ENCODE measurements at regions not wholly inside any gene's neighbourhood (a gene's known extent, or its start where the extent isn't known, plus 50 kb on each side); places are given as distances from the start of the nearest gene placed in this dataset.

DNA sequence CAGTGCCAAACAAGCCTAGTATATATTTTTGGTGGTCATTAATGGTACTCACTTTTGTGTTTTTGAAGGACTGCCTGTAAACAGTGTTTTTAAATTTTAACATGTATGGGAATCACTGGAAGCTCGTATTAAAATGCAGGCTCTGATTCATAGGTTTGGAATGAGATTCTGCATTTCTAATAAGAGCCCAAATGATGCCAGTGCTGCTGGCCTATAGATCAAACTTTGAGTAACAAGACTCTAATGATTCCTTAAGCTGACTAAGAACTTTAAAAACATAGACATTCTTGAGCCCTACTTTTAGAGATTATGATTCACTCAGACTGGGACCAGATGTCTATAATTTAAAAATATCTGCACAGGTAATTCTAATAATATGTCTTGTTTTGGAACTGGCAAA, 823.2 kb upstream of the LCORL start:
- no peak for DNase-seq

DNA sequence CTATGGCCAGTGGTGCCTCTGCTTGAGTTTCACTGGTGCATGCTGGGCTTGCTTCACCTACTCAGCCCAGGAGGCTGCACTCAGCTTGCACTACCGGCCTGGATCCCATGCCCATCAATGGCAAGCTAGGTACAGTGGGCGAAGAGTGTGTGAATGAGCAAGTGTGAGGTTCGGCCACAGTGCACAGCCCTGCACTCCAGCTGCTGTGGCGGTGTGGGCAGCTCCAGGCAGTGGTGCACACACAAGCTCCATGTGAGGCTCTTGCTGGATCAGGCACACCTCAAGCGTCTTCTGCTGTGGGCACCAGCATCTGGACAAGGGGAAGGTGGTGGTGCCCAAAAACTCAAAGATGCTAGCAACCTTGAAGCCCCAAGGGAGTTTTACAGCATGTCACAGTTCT, 820.9 kb upstream of the LCORL start:
- DNase-seq, result no peak

DNA sequence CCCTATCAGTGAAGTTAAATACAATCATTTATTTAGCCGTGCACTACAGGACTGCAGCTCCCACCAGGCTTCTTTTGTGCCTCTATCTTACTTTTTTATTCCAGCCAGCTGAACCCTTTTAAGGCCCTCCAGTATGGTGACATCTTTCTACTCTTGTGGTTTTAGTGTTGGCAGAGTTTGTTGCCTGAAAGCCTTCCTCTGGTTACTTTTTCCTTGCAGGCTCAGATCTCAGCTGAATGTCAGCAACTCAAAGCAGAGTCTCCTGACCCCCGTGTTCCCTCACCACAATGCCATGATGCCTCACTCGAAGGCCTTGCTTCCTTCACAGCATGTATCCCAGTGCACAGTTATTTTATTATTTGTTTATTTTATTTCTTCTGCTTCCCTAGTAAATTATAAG, 818.9 kb upstream of the LCORL start:
- DNase-seq, result no peak

DNA sequence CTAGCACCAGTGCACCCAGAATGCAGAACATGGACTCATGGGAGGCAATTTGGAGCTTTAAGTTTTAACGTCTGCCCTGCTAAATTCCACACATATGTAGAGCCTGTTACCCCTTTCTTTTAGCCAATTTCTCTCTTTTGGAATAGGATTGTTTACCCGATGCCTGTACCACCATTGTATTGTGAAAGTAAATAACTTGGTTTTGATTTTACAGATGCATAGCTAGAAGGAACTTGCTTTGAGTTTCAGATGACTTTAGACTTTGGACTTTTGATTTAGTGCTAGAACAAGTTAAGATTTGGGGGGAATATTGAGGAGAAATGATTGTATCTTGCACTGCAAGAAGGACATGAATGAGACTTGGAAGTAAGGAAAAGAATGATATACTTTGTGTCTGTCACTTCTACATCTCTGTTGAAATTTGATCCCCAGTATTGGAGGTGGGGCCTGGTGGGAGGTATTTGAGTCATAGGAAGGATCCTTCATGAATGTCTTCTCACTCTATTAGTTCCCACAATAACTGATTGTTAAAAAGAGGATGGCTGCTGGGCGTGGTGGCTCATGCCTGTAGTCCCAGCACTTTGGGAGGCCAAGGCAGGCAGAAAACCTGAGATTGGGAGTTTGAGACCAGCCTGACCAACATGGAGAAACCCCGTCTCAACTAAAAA, 794.8 kb upstream of the LCORL start:
- no peak for DNase-seq

DNA sequence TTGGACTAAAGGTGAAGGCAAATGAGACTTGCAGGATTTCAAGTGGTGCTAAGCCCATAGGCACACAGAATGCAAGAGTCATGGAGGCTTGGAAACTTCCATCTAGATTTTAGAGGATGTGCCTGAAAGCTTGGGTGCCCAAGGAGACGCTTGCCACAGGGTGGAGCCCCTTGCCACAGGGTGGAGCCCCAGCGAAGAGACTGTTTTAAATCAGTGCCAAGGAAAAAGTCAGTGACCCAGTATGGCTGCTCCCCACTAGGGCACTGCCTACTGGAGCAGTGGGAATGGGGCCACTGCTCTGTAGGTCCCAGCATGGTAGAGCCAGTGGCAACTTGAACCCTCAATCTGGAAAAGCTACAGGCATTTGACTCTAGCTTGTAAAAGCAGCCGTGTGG, 794.2 kb upstream of the LCORL start:
- DNase-seq, result no peak

DNA sequence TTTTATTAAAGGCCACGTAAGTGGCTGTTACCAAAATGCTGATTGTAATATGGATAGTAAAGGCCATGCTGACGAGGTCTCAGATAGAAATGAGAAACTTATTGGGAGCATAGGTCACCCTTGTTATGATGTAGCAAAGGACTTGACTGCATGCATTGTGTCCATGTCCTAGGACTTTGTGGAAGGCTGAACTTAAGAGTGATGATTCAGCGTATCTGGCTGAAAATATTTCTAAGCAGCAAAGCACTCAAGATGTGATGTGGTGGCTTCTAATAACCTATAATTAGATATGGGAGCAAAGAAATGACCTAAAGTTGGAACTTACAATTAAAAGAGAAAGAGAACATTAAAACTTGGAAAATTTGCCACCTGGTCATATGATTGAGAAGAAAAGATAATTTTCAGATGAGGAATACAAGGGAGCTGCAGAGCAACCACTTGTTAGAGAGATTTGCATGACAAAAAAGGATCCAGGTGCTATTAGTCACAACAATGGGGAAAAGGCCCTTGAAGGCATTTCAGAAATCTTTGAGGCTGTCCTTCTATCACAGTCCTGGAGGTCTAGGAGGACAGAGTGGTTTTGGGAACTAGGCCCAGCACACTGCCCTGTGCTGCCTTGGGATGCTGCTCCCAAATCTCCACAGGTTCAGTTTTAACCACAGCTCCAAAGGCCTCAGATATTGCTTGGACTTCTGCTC, 793.7 kb upstream of the LCORL start:
- no peak for DNase-seq

DNA sequence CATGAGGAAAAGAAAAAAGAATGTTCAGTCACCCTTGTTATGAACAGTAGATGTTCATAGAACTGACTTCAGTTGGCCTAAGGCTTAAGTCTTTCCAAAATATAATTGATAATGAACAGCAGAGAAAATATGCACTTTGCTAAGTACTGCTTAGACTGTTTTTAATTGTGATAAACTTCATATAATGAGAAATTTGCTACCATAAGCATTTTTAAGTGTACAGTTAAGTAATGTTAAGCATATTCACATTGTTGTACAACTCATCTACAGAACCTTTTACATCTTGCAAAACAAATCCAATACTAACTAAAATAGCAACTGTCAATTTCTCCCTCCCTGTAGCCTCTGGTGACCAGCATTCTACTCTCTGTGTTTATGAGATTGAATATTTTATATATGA, 792.2 kb upstream of the LCORL start:
- DNase-seq, result no peak

DNA sequence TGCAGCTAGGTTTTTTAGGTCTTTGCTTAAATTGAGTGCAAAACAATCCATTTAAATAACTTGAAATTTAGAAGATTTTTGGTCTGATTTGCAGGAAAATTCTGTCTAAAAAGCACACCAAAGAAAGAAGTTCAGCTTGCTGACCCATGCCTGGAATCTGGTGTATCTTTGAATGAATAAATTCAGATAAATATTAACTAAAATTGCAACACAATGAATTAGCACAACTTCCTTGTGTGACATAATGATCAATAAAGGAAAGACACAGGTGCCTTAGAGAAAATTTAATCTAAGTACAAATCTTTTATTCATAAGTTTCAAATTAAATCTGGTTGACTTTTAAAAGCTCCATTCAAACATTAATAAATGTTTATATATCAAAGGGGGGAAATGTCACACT, 791.5 kb upstream of the LCORL start:
- no peak for DNase-seq

DNA sequence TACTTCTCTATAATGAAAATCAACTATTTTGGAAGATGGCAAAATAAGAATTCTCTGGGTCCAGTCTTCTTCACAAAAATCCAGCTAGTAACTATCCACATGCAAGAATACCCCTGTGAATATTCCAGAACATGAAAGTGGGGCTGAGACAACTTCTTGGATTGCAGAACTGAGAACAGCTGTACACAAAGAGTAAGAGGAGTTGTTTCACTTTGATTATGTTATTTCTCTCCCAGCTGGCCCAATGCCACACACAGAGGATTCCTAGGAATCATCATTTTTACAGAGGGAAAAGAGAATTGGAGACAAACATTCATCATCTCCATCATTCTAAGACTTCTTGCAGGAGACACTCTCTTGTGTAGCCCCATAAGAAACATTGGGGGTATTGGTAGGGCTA, 782.2 kb upstream of the LCORL start:
- DNase-seq, result no peak

DNA sequence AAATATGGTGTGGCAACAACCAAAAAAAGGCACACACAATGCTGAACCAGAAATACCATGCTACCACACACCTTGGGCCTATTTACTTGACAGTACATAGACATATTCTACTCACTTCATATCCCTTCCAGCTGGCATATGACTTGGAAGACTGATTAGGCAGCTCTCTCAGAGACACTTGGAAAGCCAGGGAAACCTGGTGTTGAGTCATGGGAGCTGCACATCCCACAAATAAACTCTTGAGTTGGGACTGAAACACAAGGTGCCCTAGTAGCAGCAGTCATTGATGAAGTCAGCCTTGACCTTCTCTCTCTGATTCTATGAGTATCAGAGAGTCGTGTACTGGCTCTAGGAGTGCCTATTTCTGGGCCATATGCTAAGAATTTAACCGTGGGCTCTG, 776.6 kb upstream of the LCORL start:
- no peak for DNase-seq

DNA sequence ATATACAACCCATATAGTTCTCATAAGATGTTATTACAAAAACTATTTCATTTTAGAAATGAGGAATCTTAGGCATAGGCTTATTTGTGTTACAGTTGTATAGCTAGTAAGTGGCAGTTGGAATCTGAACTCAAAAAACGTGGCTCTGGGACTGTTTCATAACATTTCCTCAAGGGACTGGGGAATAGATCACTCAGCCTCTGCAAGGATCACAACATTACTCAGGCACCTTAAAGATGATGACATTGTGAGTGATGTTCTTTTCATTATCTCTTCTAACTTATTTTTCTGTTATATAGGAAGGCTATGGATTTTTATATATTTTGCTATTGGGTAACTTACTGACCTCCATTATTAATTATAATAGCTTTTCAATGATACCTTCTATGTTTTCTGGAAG, 774.2 kb upstream of the LCORL start:
- DNase-seq, result no peak

DNA sequence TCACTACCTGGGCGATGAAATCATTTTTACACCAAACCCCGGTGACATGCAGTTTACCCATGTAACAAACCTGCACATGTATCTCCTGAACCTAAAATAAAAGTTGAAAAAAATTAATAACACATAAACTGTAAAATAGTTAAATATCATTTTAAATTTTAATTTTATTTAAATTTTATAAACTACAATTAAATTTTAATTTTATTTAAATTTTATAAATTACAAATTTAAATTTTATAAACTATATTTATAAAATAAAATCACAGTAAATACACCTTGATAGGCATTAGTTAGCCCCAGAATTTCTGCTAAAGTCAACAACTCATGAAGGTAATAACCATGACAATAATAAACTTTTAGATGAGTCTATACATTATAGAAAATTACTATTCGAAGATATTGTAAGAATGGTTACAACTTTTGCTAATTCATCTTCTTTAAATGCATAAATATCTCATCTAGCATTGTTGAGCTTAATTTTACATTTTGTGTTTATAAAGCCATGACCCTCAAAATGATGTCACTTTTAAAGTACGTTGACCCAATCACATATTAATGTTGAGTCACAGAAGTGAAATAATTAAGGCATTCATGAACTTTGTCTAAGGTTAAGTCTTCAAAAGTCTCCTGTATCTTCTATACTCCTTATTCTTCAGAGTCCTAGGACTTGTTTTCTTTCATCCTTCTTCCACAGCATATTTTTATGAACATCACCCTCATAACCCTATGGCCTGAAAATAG, 755.8 kb upstream of the LCORL start:
- no peak for DNase-seq

DNA sequence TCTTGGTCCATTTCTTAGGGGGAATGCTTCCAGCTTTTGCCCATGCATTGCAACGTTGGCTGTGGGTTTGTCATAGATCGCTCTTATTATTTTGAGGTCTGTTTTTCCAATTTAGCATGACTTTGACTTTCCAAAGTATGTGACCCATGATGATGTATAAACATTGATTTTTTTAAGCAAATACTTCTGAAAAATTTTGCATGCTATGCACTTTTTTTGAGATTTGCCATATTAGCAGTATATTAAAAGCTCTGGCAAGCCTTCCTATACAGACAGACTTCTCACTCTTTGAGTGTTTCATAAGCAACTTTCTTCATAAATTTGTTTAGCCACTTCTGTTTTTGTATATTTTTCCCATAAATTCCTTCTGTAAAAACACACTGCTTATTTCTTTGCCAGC, 746.4 kb upstream of the LCORL start:
- no peak for DNase-seq

DNA sequence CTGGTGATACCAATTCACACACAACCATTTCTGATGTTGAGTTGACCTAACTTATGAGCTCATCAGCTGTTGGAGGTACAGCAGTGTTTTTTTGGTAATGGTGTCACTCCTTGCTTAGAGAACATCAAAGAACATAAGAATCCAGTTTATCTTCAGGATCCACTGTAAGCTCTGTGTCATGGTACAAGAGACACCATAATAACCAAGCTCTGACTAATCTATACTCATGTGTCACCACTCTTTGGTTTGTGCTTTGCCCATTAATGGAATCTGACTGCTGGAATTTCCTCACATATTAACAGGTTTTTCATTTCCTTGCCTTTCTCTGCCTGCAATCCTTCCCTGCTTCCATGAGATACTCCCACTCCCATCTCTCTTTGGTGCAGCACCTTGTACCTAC, 735.1 kb upstream of the LCORL start:
- DNase-seq, result no peak

DNA sequence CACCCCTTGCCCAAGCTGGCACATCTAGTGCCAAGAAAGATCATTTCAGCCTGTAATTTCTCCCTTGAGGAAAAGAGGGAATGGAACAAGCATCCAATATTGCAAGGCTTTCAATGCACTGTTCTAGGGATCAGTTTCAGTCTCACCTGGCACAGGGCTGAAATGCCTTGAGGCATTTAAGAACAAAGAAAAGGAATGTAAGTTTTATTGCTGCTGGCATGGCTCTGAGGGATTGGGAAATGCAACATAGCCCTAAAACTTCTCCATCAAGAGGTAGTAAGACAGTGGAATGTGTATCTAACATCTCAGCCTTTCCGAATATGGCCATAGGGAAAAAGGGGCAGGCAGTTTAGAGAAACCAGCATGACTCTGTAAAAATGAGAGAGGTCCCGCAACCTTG, 732.6 kb upstream of the LCORL start:
- no peak for DNase-seq

DNA sequence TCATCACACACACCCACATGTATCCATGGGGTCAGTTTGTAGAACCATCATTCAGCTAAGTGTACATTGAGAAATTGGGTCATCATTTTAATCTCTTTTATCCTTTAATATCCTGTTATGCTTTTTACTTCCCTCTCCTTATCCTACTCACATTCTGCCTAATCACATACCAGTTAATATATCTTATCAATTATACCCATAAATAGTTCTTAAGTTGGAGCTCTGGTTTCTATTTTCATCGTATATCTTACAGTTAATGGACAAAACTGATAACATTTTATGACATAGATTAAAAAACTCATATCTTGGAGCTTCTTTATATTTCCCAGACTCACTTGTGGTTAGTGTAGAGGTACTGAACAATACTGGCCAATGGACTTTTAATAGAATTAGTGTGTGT, 729.5 kb upstream of the LCORL start:
- no peak for DNase-seq

DNA sequence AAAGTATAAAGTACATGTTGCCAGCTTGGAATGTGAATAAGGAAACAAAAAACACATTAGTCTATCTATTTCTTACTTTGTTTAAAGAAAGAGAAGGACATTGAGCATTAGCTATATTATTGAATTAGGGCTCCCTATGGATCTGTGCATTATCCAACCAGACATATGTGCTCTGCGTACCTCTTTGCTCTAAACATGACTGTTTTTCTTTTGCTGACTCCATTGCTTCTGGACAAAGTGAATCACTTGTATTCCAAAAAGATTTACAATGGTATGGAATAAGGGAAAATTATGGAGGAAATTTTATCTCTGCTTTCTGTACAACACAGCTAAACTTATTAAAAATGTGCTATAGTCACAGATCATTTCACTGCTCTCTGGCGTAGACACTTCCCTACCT, 727.8 kb upstream of the LCORL start:
- DNase-seq, result no peak

DNA sequence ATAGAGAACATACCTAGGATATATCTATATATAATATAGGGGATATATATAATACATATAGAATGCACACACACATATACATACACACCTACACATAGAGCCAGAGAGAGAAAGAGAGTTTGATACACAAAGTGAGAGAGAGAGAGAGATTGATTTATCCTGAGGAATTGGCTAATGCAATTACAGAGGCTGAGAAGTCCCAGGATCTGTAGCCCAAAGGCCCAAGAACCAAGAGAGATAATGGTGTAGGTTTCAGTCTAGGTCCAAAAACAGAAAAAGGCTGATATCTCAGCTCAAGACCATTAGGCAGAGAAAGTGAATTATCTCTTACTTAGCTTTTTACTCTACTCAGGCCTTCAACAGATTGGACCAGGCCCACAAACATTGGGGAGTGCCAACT, 715.0 kb upstream of the LCORL start:
- DNase-seq, result no peak

DNA sequence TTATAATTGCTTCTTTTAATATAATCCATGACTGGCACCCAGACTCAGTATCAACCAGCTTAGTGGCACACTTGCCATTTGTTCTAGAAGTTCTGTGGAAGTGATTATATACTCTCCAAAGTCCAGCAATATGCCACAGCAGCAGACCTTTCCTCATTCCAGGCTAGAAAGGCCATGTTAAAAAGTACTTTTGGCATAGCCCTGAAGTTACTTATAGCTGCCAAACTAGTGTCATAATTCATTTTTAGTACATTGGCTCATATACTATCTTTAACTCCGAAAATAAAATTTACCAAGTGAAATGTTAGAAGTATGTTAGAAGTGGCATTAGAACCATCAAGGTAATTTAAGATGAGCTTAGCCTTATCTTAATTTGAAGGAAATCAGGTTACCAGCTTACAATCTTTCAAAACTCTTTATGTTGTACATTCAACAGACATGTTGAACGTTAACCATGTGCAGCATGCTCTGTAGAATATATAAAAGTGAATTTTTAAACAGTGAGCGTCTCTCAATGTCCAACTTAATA, 714.2 kb upstream of the LCORL start:
- no peak for DNase-seq

DNA sequence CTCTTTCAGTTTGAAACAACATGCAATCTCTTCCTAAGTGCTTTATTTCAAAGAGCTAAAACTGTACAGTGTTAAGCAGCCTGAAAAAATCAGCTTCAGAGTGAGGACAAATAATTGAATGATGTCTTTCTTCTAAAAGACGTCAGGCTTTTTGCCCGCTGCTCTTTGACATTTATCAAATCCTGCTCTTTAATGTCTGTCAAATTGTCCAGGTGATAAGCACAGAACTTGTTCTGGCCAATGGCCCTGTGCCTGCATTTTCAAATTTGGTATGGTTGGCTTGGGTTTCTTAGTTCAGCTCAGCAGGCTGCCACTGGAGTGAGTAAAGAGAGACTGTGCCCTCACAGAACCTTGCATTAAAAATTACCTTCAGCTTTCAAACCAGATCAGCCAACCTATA, 712.9 kb upstream of the LCORL start:
- no peak for DNase-seq

DNA sequence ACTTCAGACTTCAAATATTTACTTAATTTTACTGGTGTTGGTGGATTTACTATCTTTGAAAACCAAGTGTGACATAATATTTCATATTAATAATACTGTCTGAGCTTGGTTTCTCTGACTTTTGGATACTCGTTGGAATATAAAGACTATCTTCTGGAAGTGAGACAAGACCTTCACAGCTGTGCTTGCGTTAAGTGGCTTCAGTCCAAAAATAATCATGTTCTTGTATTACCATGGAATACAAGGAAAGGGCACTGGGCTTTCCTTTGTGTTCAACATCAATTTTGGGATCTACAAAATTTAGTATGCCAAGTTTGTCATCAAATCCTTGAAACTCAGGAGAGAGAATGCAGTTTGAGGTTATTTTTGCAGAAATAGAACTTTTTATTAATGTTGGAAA, 712.4 kb upstream of the LCORL start:
- no peak for DNase-seq

DNA sequence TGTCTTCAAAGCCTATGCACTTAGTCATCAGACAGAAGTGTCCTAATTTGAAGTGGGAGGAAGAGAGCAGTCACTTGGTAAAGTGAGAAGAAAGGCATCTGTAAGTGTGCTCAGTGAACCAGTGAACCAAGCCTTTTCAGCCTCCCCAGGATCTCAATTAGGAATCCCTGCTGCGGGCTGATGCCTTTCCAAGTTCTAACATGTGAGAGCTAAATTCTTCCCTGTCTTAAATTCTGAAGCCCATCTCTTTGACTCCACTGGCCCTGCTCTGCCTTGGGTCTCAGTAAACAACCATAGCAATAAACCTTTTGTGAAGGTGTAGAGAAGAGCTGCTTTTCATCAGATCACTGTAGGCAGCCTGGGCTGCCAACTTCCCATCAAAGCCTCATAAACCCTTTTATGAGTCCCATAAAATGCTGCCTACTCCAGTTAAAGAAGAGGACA, 701.2 kb upstream of the LCORL start:
- no peak for DNase-seq

DNA sequence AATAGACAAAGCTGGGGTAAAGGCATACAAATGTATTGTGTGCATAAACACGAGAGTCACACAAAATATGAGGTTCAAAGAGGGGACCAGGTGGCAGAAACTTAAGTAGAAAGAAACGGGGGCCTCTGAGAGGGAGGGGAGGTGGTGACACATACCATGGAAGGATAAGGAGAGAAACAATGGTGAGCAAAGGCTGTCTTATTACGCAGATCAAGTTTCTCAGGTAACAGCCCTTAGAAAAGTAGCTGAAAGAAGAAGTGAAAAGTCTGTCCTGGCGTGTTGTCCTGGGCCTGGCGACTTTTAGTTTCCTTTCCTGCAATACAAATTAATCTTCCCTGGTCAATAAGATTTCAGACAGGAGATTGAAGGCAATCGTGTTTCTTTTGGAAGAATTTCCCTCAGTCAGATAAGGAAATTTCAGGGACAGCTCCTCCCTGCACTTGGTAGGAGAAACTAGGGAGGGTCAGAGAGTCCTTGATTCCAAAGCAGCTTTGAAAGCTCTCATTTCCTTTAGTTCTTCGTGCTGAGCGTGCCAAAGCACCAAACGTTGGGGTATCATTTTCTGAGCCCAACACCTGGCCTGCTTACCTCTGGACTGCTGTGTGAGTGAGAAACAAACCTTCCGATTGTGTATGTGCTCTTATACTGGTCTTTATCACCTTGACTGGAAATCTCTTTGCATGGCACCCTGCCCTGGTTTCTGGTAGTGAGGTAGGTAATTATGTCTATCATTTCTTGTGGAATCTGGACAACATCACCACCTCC, 676.7 kb upstream of the LCORL start:
- DNase-seq, result no peak
